ENCODE measurements at regions not wholly inside any gene's neighbourhood (a gene's known extent, or its start where the extent isn't known, plus 50 kb on each side); places are given as distances from the start of the nearest gene placed in this dataset.
"Not testable (repeated sequence)": the region's sequence is repeated elsewhere in the genome, so short reads cannot be mapped to it uniquely, and the experiment has no call there.

GRCh38 chr4:19575924-19576323 is 675.8 kb upstream of the SLIT2 start:
- no peak for DNase-seq

- no peak for DNase-seq
These were observed 685.7 kb upstream of the SLIT2 start for GRCh38 chr4:19566041-19566440.

- DNase-seq = no peak
These were observed 689.2 kb upstream of the SLIT2 start for GRCh38 chr4:19562456-19562855.

GRCh38 chr4:19557161-19557560 is 694.5 kb upstream of the SLIT2 start:
- no peak for DNase-seq

GRCh38 chr4:19556276-19556675 is 695.4 kb upstream of the SLIT2 start:
- DNase-seq = not testable (repeated sequence)

- no peak for DNase-seq
These were observed 704.2 kb upstream of the SLIT2 start for GRCh38 chr4:19547463-19547862.

- no peak for DNase-seq
These were observed 707.1 kb upstream of the SLIT2 start for GRCh38 chr4:19544446-19545125.

GRCh38 chr4:19540859-19541540 is 710.7 kb upstream of the SLIT2 start:
- no peak for DNase-seq

GRCh38 chr4:19539201-19539600 is 712.5 kb upstream of the SLIT2 start:
- no peak for DNase-seq

GRCh38 chr4:19534159-19534558 is 717.5 kb upstream of the SLIT2 start:
- DNase-seq = no peak

GRCh38 chr4:19531906-19532848 is 719.5 kb upstream of the SLIT2 start:
- DNase-seq = no peak

GRCh38 chr4:19523964-19524363 is 727.7 kb upstream of the SLIT2 start:
- DNase-seq = no peak

- DNase-seq = no peak
These were observed 728.7 kb upstream of the SLIT2 start for GRCh38 chr4:19522966-19523365.

GRCh38 chr4:19520939-19521520 is 730.7 kb upstream of the SLIT2 start:
- no peak for DNase-seq

GRCh38 chr4:19514276-19515070 is 737.2 kb upstream of the SLIT2 start:
- DNase-seq = no peak

- no peak for DNase-seq
These were observed 739.6 kb upstream of the SLIT2 start for GRCh38 chr4:19512086-19512485.

GRCh38 chr4:19510993-19511392 is 740.7 kb upstream of the SLIT2 start:
- no peak for DNase-seq

GRCh38 chr4:19508442-19508841 is 743.3 kb upstream of the SLIT2 start:
- DNase-seq = no peak

GRCh38 chr4:19497705-19498104 is 754.0 kb upstream of the SLIT2 start:
- DNase-seq = no peak

- no peak for DNase-seq
These were observed 754.9 kb upstream of the SLIT2 start for GRCh38 chr4:19496756-19497155.

GRCh38 chr4:19494961-19495360 is 756.7 kb upstream of the SLIT2 start:
- no peak for DNase-seq

- no peak for DNase-seq
These were observed 759.1 kb upstream of the SLIT2 start for GRCh38 chr4:19492606-19493005.

Data from activated gamma-delta T cell treated with Interleukin-2 at 50 U/mL for 16 hours (primary cell).